ES-I3 (cell line): ENCODE measurements at regions not wholly inside any gene's neighbourhood (a gene's known extent, or its start where the extent isn't known, plus 50 kb on each side); places are given as distances from the start of the nearest gene placed in this dataset.

Experiments
- H3K36me3 ChIP-seq: 2 replicates; pipeline ENCODE4 v1.6.1; 2013; ENCODE audit warnings: mild to moderate bottlenecking, low read length, control low read depth, moderate library complexity; ENCODE audit not compliant: insufficient read depth
- H3K4me1 ChIP-seq: 2 replicates; pipeline ENCODE4 v1.6.1; 2013; ENCODE audit warnings: mild to moderate bottlenecking, control low read depth, low read length; ENCODE audit not compliant: insufficient read depth
- H3K9ac ChIP-seq: 2 replicates; pipeline ENCODE4 v1.6.1; 2013; ENCODE audit warnings: low read depth, mild to moderate bottlenecking, low read length, moderate library complexity
- H3K9me3 ChIP-seq: 2 replicates; pipeline ENCODE4 v1.6.1; 2013; ENCODE audit warnings: mild to moderate bottlenecking, low read length, moderate library complexity; ENCODE audit not compliant: control insufficient read depth, insufficient read depth

GRCh38 chr13:48761256-48761655 lies 107.5 kb downstream of the CYSLTR2 start:
- Histone ChIP-seq H3K9me3 (peaks cover 13% of the 10 kb centered on the region), H3K9ac (no peak overlapping the region), H3K36me3 (no peaks in the 10 kb centered on the region), H3K4me1 (no peaks in the 10 kb centered on the region)

GRCh38 chr13:48769107-48769704 lies 115.5 kb downstream of the CYSLTR2 start:
- H3K9ac ChIP-seq: no peak overlapping the region
- H3K36me3 ChIP-seq: no peaks in the 10 kb centered on the region
- no peaks in the 10 kb centered on the region for H3K4me1 ChIP-seq
- peaks cover 13% of the 10 kb centered on the region for H3K9me3 ChIP-seq

- H3K4me1 ChIP-seq: no peaks in the 10 kb centered on the region
- no peaks in the 10 kb centered on the region for H3K36me3 ChIP-seq
- H3K9me3 ChIP-seq: peaks cover 3% of the 10 kb centered on the region; the same call in 1 of the 2 replicates
- no peak overlapping the region for H3K9ac ChIP-seq
Measured at GRCh38 chr13:48770372-48770771, 116.6 kb downstream of the CYSLTR2 start.

- H3K36me3 ChIP-seq: no peaks in the 10 kb centered on the region
- no peak overlapping the region for H3K9ac ChIP-seq
Measured at GRCh38 chr13:48772908-48773307, 119.2 kb downstream of the CYSLTR2 start.

GRCh38 chr13:48773531-48774275 lies 120.0 kb downstream of the CYSLTR2 start:
- Histone ChIP-seq H3K36me3 (no peaks in the 10 kb centered on the region), H3K9me3 (no peaks in the 10 kb centered on the region), H3K4me1 (no peaks in the 10 kb centered on the region), H3K9ac (no peak overlapping the region)

More at GRCh38 chr13:48772908-48773307, 119.2 kb downstream of the CYSLTR2 start:
- H3K9me3 ChIP-seq: no peaks in the 10 kb centered on the region
- H3K4me1 ChIP-seq: no peaks in the 10 kb centered on the region

- Histone ChIP-seq H3K9me3 (0 out of 2 replicates have a peak, but pooled peaks cover under 1% of the 10 kb centered on the region), H3K36me3 (no peaks in the 10 kb centered on the region), H3K9ac (no peak overlapping the region), H3K4me1 (no peaks in the 10 kb centered on the region)
Measured at GRCh38 chr13:48775285-48775684, 121.6 kb downstream of the CYSLTR2 start.

- 0 out of 2 replicates have a peak, but pooled peaks cover 3% of the 10 kb centered on the region for H3K9me3 ChIP-seq
- no peaks in the 10 kb centered on the region for H3K4me1 ChIP-seq
- H3K9ac ChIP-seq: no peak overlapping the region
- no peaks in the 10 kb centered on the region for H3K36me3 ChIP-seq
Measured at GRCh38 chr13:48775804-48776203, 122.1 kb downstream of the CYSLTR2 start.

GRCh38 chr13:48776401-48776800 lies 122.7 kb downstream of the CYSLTR2 start:
- Histone ChIP-seq H3K36me3 (no peaks in the 10 kb centered on the region), H3K4me1 (no peaks in the 10 kb centered on the region), H3K9ac (no peak overlapping the region), H3K9me3 (0 out of 2 replicates have a peak, but pooled peaks cover 3% of the 10 kb centered on the region)

GRCh38 chr13:48778610-48779009 lies 124.9 kb downstream of the CYSLTR2 start:
- no peaks in the 10 kb centered on the region for H3K36me3 ChIP-seq
- peaks cover 3% of the 10 kb centered on the region; the same call in 1 of the 2 replicates for H3K9me3 ChIP-seq
- no peaks in the 10 kb centered on the region for H3K4me1 ChIP-seq
- no peak overlapping the region for H3K9ac ChIP-seq

- Histone ChIP-seq H3K9me3 (peaks cover 3% of the 10 kb centered on the region; the same call in 1 of the 2 replicates), H3K36me3 (no peaks in the 10 kb centered on the region), H3K9ac (no peak overlapping the region), H3K4me1 (no peaks in the 10 kb centered on the region)
Measured at GRCh38 chr13:48780713-48781341, 127.1 kb downstream of the CYSLTR2 start.

GRCh38 chr13:48782429-48782840 lies 128.7 kb downstream of the CYSLTR2 start:
- Histone ChIP-seq H3K36me3 (no peaks in the 10 kb centered on the region), H3K4me1 (no peaks in the 10 kb centered on the region), H3K9me3 (peaks cover 3% of the 10 kb centered on the region; the same call in 1 of the 2 replicates), H3K9ac (no peak overlapping the region)

- Histone ChIP-seq H3K36me3 (no peaks in the 10 kb centered on the region), H3K4me1 (no peaks in the 10 kb centered on the region), H3K9ac (no peak overlapping the region), H3K9me3 (peaks cover 3% of the 10 kb centered on the region; the same call in 1 of the 2 replicates)
Measured at GRCh38 chr13:48783181-48783630, 129.5 kb downstream of the CYSLTR2 start.

GRCh38 chr13:48783695-48784230 lies 130.0 kb downstream of the CYSLTR2 start:
- Histone ChIP-seq H3K36me3 (no peaks in the 10 kb centered on the region), H3K9me3 (peaks cover 3% of the 10 kb centered on the region; the same call in 1 of the 2 replicates), H3K9ac (no peak overlapping the region), H3K4me1 (no peaks in the 10 kb centered on the region)

GRCh38 chr13:48784916-48785548 lies 131.3 kb downstream of the CYSLTR2 start:
- Histone ChIP-seq H3K4me1 (no peaks in the 10 kb centered on the region), H3K9ac (no peak overlapping the region)

More at GRCh38 chr13:48784916-48785548, 131.3 kb downstream of the CYSLTR2 start:
- Histone ChIP-seq H3K36me3 (no peaks in the 10 kb centered on the region), H3K9me3 (peaks cover 3% of the 10 kb centered on the region; the same call in 1 of the 2 replicates)
